ENCODE measurements at regions not wholly inside any gene's neighbourhood (a gene's known extent, or its start where the extent isn't known, plus 50 kb on each side); places are given as distances from the start of the nearest gene placed in this dataset.

- H3K4me3 ChIP-seq (replicated peaks; ENCODE audit: low read depth, low read length), result no peak overlapping the region
- no peak for DNase-seq (ENCODE audit: extremely low read depth, low read depth)
Measured at GRCh38 chr3:81894598-81894997, 133.2 kb upstream of the GBE1 start.

GRCh38 chr3:81891055-81891895 lies 129.8 kb upstream of the GBE1 start:
- DNase-seq (ENCODE audit: extremely low read depth, low read depth), result no peak
- no peak for TF ChIP-seq CTCF (IDR thresholded peaks at IDR 0.05; ENCODE audit: low read depth, low read length, missing control alignments)
- no peak overlapping the region for H3K4me3 ChIP-seq (replicated peaks; ENCODE audit: low read depth, low read length)

More at GRCh38 chr3:81894598-81894997, 133.2 kb upstream of the GBE1 start:
- TF ChIP-seq CTCF (IDR thresholded peaks at IDR 0.05; ENCODE audit: low read depth, low read length, missing control alignments), result no peak

- DNase-seq (ENCODE audit: extremely low read depth, low read depth), result no peak
- H3K4me3 ChIP-seq (replicated peaks; ENCODE audit: low read depth, low read length), result no peak overlapping the region
Measured at GRCh38 chr3:81888914-81889557, 127.6 kb upstream of the GBE1 start.

GRCh38 chr3:81887448-81887847 lies 126.0 kb upstream of the GBE1 start:
- no peak overlapping the region for H3K4me3 ChIP-seq (replicated peaks; ENCODE audit: low read depth, low read length)
- no peak for TF ChIP-seq CTCF (IDR thresholded peaks at IDR 0.05; ENCODE audit: low read depth, low read length, missing control alignments)
- DNase-seq (ENCODE audit: extremely low read depth, low read depth), result no peak

More at GRCh38 chr3:81888914-81889557, 127.6 kb upstream of the GBE1 start:
- TF ChIP-seq CTCF (IDR thresholded peaks at IDR 0.05; ENCODE audit: low read depth, low read length, missing control alignments), result no peak

- H3K4me3 ChIP-seq (replicated peaks; ENCODE audit: low read depth, low read length), result no peak overlapping the region
- no peak for TF ChIP-seq CTCF (IDR thresholded peaks at IDR 0.05; ENCODE audit: low read depth, low read length, missing control alignments)
- DNase-seq (ENCODE audit: extremely low read depth, low read depth), result no peak
Measured at GRCh38 chr3:81886081-81886480, 124.6 kb upstream of the GBE1 start.

GRCh38 chr3:81884791-81885190 lies 123.3 kb upstream of the GBE1 start:
- TF ChIP-seq CTCF (IDR thresholded peaks at IDR 0.05; ENCODE audit: low read depth, low read length, missing control alignments), result no peak
- H3K4me3 ChIP-seq (replicated peaks; ENCODE audit: low read depth, low read length), result no peak overlapping the region
- no peak for DNase-seq (ENCODE audit: extremely low read depth, low read depth)

All from HFF-Myc (cell line).